ENCODE measurements at regions not wholly inside any gene's neighbourhood (a gene's known extent, or its start where the extent isn't known, plus 50 kb on each side); places are given as distances from the start of the nearest gene placed in this dataset.

- DNase-seq (ENCODE audit: extremely low read depth in 1 of 11, low read depth in 9 of 11, low spot score in 4 of 11) = no peak
Measured at GRCh38 chr2:7773362-7774360, 856.4 kb downstream of the RNF144A start.

GRCh38 chr2:7774481-7774880 lies 857.3 kb downstream of the RNF144A start:
- DNase-seq (ENCODE audit: extremely low read depth in 1 of 11, low read depth in 9 of 11, low spot score in 4 of 11) = no peak

- no peak for DNase-seq (ENCODE audit: extremely low read depth in 1 of 11, low read depth in 9 of 11, low spot score in 4 of 11)
Measured at GRCh38 chr2:7777668-7778067, 860.5 kb downstream of the RNF144A start.

GRCh38 chr2:7780321-7780720 lies 863.1 kb downstream of the RNF144A start:
- DNase-seq (ENCODE audit: extremely low read depth in 1 of 11, low read depth in 9 of 11, low spot score in 4 of 11) = no peak

GRCh38 chr2:7785700-7786099 lies 868.5 kb downstream of the RNF144A start:
- no peak for DNase-seq (ENCODE audit: extremely low read depth in 1 of 11, low read depth in 9 of 11, low spot score in 4 of 11)

- no peak for DNase-seq (ENCODE audit: extremely low read depth in 1 of 11, low read depth in 9 of 11, low spot score in 4 of 11)
Measured at GRCh38 chr2:7788736-7789135, 871.5 kb downstream of the RNF144A start.

- DNase-seq (ENCODE audit: extremely low read depth in 1 of 11, low read depth in 9 of 11, low spot score in 4 of 11) = peak in 4 of 11 donors; percentile 16 to 29 (median 22)
Measured at GRCh38 chr2:7792031-7792651, 874.9 kb downstream of the RNF144A start.

- peak in 4 of 11 donors; percentile 9 to 25 (median 16) for DNase-seq (ENCODE audit: extremely low read depth in 1 of 11, low read depth in 9 of 11, low spot score in 4 of 11)
Measured at GRCh38 chr2:7795778-7796563, 878.8 kb downstream of the RNF144A start.

- no peak for DNase-seq (ENCODE audit: extremely low read depth in 1 of 11, low read depth in 9 of 11, low spot score in 4 of 11)
Measured at GRCh38 chr2:7800031-7800430, 881.8 kb upstream of the ID2 start.

GRCh38 chr2:7801212-7801611 lies 880.6 kb upstream of the ID2 start:
- no peak for DNase-seq (ENCODE audit: extremely low read depth in 1 of 11, low read depth in 9 of 11, low spot score in 4 of 11)

- no peak for DNase-seq (ENCODE audit: extremely low read depth in 1 of 11, low read depth in 9 of 11, low spot score in 4 of 11)
Measured at GRCh38 chr2:7803515-7803914, 878.3 kb upstream of the ID2 start.

- DNase-seq (ENCODE audit: extremely low read depth in 1 of 11, low read depth in 9 of 11, low spot score in 4 of 11) = no peak
Measured at GRCh38 chr2:7809640-7810039, 872.2 kb upstream of the ID2 start.

- DNase-seq (ENCODE audit: extremely low read depth in 1 of 11, low read depth in 9 of 11, low spot score in 4 of 11) = no peak
Measured at GRCh38 chr2:7811073-7811472, 870.8 kb upstream of the ID2 start.

GRCh38 chr2:7812231-7812995 lies 869.4 kb upstream of the ID2 start:
- no peak for DNase-seq (ENCODE audit: extremely low read depth in 1 of 11, low read depth in 9 of 11, low spot score in 4 of 11)

- peak in 1 of 11 donors; percentile 7 for DNase-seq (ENCODE audit: extremely low read depth in 1 of 11, low read depth in 9 of 11, low spot score in 4 of 11)
Measured at GRCh38 chr2:7813541-7814292, 868.1 kb upstream of the ID2 start.

GRCh38 chr2:7815726-7816125 lies 866.1 kb upstream of the ID2 start:
- DNase-seq (ENCODE audit: extremely low read depth in 1 of 11, low read depth in 9 of 11, low spot score in 4 of 11) = no peak

- no peak for DNase-seq (ENCODE audit: extremely low read depth in 1 of 11, low read depth in 9 of 11, low spot score in 4 of 11)
Measured at GRCh38 chr2:7816233-7816632, 865.6 kb upstream of the ID2 start.

- no peak for DNase-seq (ENCODE audit: extremely low read depth in 1 of 11, low read depth in 9 of 11, low spot score in 4 of 11)
Measured at GRCh38 chr2:7816944-7817343, 864.9 kb upstream of the ID2 start.

All from renal cortex interstitium (tissue), 11 donors.